Neural progenitor cell (in vitro differentiated cells): ENCODE measurements at regions not wholly inside any gene's neighbourhood (a gene's known extent, or its start where the extent isn't known, plus 50 kb on each side); places are given as distances from the start of the nearest gene placed in this dataset.

Experiments
- CTCF ChIP-seq: fragments of 200-600 bp; sonication (generic); IDR thresholded peaks from 2 replicates; pipeline ENCODE4 v1.5.1; 2017; ENCODE audit warnings: antibody characterized with exemption, mild to moderate bottlenecking
- EZH2 ChIP-seq: fragments of 200-600 bp; sonication (generic); IDR thresholded peaks from 2 replicates; pipeline ENCODE4 v1.6.1; 2017; ENCODE audit warnings: antibody characterized with exemption, mild to moderate bottlenecking, moderate library complexity
- EZH2phosphoT487 ChIP-seq: fragments of 200-600 bp; sonication (generic); IDR thresholded peaks from 2 replicates; pipeline ENCODE4 v1.6.1; 2017; ENCODE audit warnings: antibody characterized with exemption

DNA sequence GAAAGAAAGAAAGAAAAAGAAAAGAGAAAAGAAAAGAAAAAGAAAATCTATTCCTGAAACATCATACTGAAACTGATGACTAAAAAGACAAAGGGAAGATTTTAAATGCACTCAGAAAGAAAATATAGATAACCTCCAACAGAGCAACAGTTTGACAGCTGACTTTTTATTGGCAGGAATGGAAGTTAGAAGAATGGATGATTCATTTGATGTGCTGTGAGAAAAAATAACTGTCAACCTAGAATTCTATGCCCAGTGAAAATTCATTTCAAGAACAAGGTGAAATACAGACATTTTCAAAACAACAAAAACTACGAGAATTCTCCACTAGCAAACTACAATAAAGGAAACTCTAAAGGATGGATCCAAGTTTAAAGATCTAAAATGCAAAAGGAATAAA lies 50.5 kb upstream of the HSPA12A start:
- TF ChIP-seq EZH2 = no peak
- TF ChIP-seq CTCF = no peak
- TF ChIP-seq EZH2phosphoT487 = no peak
